Thyroid gland (tissue), 4 donors: ENCODE measurements at regions not wholly inside any gene's neighbourhood (a gene's known extent, or its start where the extent isn't known, plus 50 kb on each side); places are given as distances from the start of the nearest gene placed in this dataset.

ENCODE experiments used
- CTCF ChIP-seq, 6 experiments: fragments of 200-600 bp in 3 of 6; fragments of 450-650 bp in 3 of 6; sonication (generic) in 3 of 6; IDR thresholded peaks; one replicate each; pipeline ENCODE4 v1.5.1; 2016 to 2019; ENCODE audit warnings: antibody characterized with exemption in 6 of 6, mild to moderate bottlenecking in 2 of 6, inconsistent platforms in 1 of 6, moderate library complexity in 1 of 6
- POLR2A ChIP-seq, 2 donors: fragments of 450-650 bp; IDR thresholded peaks; one replicate each; pipeline ENCODE4 v1.6.1; 2017; ENCODE audit warnings: antibody characterized with exemption in 2 of 2, mild to moderate bottlenecking in 2 of 2, moderate library complexity in 1 of 2

- TF ChIP-seq CTCF (IDR thresholded peaks at IDR 0.05) (no peak), POLR2A (IDR thresholded peaks at IDR 0.05) (no peak)
Observed at GRCh38 chr3:78459796-78460195, 1308.0 kb downstream of the ROBO1 start.
